Right lung (tissue), 2 donors: ENCODE measurements at regions not wholly inside any gene's neighbourhood (a gene's known extent, or its start where the extent isn't known, plus 50 kb on each side); places are given as distances from the start of the nearest gene placed in this dataset.
"Not testable (repeated sequence)": the region's sequence is repeated elsewhere in the genome, so short reads cannot be mapped to it uniquely, and the experiment has no call there.

Experiments used
- DNase-seq, 2 donors: peaks; one replicate each; pipeline ENCODE4 v3.0.0-alpha.2; 2013

DNA sequence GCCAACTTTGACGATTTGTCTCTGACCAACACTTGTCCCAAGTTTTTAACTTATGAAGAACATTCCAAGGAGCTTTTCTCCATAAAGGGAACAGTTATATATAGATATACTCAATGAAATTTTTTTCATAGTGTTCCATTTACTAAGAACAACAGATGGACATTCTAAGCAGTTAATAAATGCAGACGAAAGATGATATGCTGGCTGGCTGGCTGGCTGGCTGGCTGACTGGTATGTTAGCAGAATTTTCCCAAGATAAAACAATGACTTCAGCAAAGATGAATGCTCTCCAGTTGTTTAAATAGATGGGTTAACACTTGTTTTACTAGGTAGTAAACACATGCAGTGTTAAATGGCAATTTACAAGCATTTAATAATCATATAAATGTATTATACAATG lies 62.2 kb downstream of the SPANXN3 start:
- DNase-seq, result no peak

DNA sequence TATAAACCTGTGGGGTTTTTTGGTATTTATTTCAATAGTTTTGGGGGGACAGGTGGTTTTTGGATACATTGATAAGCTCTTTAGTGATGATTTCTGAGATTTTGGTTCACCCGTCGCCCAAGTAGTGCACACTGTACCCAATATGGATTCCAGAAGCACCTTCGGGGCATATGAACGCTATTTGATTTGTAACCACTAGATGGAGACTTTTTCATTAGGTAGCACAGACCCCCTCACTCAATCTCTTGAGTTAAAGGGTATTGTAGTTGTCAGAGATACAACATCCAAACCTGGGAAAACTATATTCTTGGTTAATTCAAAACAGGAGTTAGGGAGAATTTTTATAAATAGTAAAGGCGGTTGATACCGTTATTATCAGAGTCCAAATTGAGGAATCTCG lies 79.8 kb downstream of the SPANXN3 start:
- peak in 1 of 2 donors; percentile 1 for DNase-seq

DNA sequence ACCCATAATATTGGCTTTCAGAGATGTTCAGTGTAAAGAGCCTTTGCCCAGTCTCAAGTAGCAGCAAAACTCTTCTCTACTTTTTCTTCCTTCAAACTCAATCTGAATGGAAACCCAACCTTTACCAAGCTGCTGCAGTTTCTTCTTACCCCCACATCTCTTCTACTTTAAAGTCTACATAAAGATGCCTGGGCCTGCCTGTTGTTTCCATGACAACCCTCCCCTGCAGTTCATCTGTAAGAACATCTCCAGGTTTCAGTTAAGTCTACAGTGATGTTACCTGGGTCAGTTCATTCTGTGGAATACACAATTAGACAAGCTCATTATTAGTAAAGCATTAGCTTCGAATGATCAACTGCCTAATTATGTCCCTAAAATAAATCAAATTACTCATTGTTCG lies 81.4 kb downstream of the SPANXN3 start:
- DNase-seq, result no peak

DNA sequence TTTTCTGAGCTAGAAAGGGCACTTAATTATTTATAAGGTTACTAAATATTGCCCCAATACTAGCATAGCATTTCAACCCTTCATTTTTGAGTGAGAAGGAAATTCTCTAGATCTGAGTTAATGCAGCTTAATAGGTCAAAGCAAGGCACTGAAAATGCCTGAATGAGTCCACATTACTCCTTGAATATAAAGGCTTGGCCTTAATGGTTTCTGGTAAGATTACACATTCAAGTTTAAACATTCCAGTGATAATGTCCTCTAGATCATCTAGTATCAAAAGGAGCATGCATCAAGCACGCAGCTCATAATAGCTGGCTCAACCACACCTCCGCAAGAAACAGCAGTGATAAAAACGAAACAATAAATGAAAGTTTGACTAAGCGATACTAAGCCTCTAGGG lies 87.5 kb downstream of the SPANXN3 start:
- no peak for DNase-seq

DNA sequence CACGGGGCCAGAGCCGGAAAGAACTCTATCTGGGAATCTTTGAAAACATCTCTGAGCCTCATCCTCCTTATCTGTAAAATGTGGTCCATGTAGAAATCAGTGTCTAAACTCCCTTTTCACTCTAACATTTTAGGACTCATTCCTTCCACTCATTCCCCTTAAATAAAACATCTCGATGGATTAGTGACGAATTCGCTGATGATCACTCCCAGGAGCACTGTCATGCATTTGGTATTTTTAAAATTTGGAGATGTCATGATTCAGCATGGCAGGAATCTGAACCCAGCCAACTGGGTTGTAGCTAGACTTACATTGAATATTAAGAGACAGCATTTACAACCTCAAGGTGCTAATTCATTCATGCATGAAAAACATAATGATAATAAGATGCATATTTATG lies 88.1 kb downstream of the SPANXN3 start:
- no peak for DNase-seq

DNA sequence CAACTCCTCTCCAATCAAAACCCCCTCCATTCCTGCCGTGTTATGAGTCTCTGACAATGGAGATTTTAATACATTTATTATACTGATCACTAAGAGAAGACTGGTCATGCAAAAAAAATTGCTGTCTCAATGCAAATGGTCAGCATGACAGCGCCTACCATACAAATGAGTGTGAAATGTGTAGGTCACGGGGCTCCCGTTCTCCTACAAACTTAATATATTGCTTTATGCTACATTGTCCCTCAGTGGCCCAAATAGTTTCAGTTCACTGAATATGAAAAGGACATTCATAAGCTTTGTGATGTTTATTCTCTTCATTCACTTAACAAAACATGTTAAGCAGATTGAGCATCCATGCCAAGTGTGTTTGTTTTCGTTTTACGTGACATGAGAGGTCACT lies 116.1 kb downstream of the SPANXN3 start:
- DNase-seq, result no peak

DNA sequence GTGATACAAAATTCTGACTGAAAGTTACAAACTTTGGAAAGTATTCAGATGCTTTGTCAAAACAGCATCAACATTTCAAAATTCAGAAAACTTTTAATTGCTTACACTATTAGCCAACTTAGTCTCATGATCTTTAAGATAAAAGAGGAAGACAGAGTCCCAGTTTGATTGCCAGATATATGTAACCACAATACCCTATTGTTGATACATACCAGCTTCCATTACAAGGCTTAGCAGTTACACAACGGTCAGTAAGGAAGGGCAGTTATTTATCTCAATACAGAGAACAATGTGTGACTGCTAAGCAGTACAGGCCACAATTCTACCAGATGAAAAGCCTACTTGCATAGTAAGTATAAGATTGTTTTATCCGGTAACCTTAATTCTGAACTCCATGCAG lies 138.4 kb downstream of the SPANXN3 start:
- no peak for DNase-seq

DNA sequence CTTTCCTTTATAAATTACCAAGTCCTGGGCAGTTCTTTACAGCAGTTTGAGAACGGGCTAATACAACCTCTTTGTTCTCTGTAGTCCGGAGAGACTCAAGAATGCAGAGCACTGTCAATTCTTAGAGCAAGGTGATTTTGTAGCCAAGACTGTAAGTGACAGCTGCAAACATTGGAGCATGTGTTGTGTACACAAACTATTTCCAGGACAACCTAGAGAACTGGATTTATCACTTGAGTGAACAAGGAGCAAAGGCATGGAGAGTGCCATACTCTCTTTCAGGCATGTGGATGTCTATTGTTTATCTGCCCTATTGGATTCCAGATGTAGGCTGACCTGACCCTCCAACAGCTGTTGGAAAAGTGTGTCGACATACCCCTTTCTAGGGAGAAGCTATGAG lies 153.9 kb downstream of the SPANXN3 start:
- DNase-seq, result no peak

DNA sequence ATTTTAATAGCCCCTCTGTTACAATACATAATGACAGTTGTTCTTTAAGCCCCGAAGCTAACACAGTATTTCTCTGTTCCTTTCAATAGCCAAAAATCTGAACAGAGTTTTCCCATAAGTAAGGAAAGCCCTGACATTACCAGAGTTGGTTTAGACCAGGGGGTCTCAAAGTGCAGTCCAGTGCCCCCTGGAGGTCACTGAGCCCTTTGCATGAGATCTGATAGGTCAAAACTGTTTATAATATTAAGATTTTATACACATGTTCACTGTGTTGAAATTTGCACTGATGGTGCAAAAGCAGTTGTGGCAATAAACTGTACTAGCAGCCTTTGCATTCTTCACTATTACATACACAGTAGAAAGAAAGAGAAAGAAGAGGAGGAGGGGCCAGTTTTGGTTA lies 177.1 kb downstream of the SPANXN3 start:
- DNase-seq, result no peak

DNA sequence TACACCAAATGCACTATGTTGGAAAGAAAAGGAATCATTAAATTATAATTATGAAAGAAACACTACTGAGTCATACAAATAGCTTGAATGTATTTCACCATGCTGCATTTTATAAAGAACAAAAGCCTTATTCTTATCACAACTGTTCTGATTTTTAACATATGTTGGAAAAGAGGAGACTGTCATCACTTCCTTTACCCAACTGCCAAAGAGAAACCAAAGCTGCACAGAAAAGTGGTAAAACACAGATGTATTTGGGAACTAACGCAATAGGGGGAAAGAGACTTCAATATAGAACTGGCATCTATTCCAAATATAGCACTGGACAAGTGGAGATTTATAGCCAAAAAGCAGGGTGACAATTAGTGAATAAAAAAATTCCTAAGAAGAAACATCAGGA lies 181.0 kb downstream of the SPANXN3 start:
- DNase-seq, result no peak

DNA sequence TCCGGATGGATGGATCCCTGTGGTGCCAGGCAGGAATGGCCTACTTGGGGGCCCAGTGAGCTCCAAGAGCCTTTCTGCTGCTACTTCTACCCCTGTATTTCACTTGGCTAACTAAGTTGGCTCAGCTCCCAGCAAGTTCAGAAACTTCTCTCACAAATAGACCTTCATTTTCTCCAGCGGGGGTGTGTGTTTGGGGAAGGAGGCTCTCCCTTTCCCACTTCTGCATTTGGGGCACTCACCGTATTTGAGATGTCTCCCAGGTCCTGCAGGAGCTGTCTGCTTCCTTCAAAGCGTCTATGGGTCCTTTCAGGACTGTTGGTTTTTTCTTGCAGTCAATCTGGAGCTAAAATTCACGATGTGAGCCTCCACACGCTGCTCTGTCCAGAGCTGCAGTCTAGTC lies 197.7 kb downstream of the SPANXN3 start:
- no peak for DNase-seq

DNA sequence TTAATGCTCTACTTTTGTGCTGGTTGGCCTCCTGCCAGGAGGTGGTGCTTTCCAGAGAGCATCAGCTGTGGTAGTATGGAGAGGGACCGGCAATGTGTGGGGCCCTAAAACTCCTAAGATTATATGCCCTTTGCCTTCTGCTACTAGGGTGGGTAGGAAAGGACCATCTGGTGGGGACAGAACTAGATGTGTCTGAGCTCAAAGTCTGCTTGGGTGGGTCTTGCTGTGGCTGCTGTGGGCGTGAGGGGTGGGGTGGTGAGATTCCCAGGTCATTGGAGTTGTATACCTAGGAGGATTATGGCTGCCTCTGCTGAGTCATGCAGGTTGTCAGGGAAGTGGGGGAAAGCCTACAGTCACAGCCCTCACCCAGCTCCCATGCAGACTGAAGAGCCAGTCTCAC lies 198.4 kb downstream of the SPANXN3 start:
- DNase-seq, result not testable (repeated sequence)

DNA sequence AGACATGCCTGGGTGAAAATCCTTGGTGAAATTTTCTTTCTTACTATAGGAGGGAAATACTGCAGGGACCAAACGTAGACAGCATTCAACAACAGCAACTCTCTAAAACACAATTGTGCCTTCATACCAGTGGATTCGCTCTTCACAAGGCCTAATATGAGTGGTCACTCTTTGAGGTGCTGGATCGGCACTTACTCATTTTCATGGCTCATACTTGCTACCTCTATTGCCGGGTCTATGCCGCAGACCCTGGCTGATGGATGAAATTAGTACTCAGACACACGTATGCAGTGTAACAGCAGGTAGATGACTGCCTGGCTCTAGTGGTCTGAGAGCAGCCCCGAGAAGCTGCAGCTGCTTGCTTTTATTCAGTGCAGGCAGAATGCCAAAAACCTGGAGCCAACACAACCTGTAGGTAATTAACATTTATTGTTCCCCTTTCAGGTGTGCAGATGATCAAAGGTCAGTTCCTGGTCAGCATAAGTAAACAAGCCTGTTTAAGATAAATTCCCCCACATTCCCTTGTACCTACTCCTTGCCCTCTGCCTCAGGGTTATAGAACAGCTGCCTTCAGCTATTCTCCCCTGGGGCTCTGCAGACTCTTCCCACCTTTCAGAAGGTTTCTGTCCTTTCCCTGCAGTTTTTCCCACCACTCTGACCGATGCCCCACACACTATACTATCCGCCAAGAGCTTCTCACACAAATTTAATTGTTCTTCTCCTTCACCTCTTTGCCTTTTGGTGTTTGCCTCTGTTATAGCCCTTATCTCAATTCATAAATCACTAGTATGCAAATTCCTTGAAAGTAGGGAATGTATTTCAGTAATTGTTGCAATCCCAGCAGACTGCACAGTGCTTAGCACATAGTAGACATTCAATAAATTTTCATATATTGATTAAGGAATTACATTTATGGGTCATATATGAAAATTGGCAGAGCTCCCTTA lies 210.0 kb downstream of the SPANXN3 start:
- no peak for DNase-seq

DNA sequence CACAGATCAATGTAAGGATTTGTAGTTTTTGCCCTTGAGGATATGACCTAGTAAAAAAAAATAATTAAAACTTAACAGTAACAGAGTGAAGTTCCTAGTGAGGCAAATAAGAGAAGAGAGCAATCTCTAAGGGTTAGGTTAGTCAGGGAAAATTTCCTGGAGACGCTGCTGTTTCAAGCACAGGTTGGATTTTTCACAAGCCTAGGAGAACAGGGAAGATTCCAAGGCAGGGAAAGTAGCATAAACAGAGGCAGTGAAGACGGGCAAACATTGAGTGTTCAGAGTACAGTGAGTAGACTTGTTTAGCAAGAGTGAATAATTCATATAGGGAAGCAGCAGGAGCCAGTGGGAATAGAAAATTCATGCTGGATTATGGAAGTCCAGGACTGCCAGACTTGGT lies 212.8 kb downstream of the SPANXN3 start:
- DNase-seq, result no peak

DNA sequence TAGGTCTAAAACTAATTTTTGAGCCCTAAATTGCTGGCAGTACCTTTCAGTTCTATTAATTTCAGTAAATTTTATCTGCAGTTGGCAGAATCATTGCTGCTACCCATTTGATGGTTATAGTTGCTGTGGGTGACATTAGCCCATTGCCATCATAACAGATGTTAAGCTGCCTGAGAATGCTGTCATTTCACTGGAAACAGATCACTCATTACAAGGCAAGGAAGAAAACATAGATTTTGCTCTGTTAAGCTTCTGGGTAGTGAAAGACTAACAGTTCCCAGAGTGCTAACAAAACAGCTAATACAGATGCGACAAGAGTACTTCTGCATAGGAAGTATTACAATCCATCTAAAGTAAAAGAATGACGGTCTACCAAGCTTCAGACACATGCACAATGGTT lies 213.2 kb downstream of the SPANXN3 start:
- no peak for DNase-seq

DNA sequence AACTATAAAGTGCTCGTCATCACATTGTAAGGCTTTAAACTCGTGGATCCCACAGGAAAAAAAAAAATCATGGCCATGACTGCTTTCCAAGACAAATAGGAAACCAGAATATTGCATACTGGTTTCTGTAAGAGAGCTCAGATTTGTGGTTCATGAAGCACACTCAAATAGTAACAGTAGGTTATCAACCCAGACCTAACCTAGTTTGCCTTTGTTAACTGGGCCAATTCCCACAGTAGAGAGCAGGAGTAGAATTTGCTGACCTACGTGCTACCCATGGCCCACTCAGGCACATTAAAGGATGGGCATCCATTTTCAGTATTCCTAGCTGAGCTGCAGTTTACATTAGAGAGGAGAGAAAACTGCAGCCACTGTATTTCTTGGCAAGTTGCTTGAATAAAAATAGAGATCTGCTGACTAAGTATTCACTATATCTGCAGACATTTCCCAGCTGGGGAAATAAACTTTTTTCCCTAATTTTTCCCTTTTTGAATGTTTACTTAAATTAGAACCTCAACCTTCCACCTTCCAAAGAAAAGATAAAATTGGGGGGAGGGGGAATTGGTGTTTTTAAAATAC lies 218.5 kb downstream of the SPANXN3 start:
- DNase-seq, result peak; percentile 14 to 45

DNA sequence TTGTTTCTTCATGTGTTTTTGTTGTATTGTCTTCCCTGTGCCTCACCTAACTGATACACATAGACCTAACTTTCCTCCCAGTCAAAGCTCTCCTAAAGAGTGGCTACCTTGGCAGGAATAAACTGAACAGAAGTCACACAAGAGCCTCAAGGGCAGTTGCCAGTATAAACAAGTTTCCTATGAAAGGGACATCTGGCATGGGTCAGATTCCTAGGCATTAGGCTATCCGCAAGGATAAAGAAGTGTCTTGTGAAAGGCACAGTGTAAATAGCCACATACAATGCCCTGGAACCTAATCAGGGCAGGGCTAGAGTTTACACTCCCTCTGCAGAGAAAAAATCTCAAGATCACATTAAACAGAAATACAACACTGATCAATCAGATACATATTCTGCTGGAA lies 220.8 kb downstream of the SPANXN3 start:
- no peak for DNase-seq

DNA sequence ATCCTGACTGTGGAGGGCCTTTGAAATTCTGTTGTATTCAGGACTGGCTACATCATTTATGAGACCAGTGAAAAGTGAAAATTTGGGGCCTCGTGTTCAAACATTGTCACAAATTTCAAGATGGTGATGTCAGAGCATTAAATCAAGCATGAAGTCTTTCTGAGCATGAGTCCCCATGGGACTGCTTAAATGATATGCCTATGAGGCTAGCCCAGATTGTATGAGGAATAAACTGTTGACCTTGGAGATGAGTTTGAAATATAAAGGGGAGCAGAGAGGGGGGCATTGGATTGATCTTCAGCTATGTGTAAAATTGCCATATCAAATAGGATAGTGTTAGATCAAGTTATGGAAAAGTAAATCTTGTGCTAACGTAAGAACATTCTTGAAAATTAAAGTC lies 230.0 kb downstream of the SPANXN3 start:
- DNase-seq, result no peak

DNA sequence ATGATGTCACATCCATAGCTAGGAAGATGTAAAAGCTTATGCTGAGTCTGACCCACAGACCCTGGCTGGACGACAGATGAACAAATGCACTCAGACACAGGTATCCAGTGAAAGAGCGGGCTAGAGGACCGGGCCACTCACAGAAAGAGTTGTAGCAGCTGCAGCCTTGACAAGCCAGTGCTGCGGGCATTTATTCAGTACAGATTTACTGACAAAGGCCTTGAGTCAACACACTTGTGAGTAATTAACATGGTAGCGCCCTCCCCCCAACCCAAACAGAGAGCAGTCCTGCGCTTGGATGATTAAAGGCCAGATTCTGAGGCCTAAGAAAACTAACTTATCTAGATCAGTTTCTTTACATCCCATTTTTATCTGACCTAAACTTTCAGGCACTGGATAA lies 244.6 kb downstream of the SPANXN4 start:
- DNase-seq, result no peak

DNA sequence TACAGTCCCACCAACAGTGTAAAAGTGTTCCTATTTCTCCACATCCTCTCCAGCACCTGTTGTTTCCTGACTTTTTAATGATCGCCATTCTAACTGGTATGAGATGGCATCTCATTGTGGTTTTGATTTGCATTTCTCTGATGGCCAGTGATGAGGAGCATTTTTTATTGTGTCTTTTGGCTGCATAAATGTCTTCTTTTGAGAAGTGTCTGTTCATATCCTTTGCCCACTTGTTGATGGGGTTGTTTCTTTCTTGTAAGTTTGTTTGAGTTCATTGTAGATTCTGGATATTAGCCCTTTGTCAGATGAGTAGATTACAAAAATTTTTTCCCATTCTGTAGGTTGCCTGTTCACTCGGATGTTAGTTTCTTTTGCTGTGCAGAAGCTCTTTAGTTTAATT lies 218.9 kb downstream of the SPANXN4 start:
- DNase-seq, result not testable (repeated sequence)

DNA sequence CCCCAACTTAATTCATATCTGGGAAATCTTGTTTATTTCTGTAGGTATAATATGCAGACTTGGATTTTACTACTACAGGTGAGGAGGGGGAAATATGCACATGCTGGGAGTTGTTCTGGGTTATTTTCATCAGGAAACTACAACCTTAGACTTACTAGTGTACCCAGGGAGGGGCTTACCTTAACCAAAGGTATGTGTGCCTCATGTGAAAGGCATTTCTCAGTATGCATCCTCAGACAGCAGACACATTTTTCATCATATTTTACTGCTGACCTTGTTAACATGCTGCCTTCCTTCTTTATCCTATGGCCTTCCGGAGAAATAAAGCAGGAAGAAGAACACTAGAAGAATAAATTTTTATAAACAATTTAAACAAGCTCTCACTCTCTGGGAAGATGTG lies 214.9 kb downstream of the SPANXN4 start:
- no peak for DNase-seq

DNA sequence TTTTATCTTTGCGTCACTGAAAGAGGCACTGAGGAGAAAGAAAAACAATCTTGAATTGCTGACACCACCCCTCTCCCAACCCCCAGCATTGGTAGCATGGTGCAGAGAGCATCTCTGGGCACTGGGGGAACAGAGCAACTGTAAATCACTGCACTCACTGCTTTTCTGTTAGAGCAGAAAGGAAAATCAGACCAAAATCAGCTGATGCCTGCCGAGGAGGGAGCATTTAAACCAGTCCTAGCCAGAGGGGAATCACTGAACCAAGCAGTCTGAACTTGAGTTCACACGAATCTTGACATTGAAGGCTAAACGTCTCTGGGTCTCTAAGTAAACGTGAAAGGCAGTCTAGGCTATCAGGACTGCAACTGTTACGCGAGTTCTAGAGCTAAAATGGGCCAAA lies 205.8 kb downstream of the SPANXN4 start:
- DNase-seq, result no peak

DNA sequence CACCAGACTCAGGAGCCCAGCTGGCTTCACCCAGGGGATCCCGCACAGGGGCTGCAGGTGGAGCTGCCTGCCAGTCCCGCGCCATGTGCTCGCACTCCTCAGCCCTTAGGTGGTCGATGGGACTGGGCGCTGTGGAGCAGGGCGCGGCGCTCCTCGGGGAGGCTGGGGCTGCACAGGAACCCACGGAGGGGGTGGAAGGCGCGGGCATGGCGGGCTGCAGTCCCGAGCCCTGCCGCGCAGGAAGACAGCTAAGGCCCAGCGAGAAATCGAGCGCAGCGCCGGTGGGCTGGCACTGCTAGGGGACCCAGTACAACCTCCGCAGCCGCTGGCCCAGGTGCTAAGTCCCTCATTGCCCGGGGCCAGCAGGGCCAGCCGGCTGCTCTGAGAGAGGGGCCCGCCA lies 202.9 kb downstream of the SPANXN4 start:
- DNase-seq, result not testable (repeated sequence)

DNA sequence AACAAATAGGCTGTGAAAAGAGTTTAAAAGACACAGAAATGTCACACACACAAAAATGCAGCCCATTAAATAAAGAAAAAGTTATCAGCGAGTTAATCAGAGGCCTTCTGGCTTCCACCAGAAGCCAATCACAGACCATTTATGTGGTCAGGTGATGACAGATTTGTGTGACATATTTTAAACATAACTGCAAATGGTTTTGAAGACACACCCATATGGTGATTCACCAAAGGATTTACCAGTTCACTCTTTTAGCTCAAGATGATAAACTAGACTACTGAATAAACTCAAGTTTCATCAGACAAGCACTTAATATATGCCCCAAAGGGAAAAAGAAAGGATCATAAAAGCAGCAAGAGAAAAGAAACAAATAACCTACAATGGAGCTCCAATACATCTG lies 181.2 kb downstream of the SPANXN4 start:
- no peak for DNase-seq
